ENCODE measurements at regions not wholly inside any gene's neighbourhood (a gene's known extent, or its start where the extent isn't known, plus 50 kb on each side); places are given as distances from the start of the nearest gene placed in this dataset.

DNA sequence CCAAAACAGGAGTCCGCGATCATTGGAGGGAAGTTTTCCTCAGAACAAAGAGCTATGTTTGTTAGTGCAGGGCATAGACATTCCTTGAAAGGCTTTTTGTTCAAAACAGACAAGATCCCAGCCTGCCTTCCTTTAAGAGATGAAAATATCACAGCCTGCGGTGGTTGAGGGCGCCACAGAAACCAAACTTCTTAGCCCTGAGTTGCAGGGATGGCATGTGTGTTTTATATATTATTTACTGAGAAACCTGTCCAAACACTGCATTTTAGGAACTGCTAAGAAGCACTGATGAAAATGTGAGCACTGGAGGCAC, 57.5 kb upstream of the TMEM178A start:
- no peak for TF ChIP-seq POLR2A (IDR thresholded peaks at IDR 0.05)
- TF ChIP-seq CTCF (IDR thresholded peaks at IDR 0.05), result no peak
- no peak for TF ChIP-seq POLR2AphosphoS5 (IDR thresholded peaks at IDR 0.05)

Data from prostate gland (tissue), 2 donors.